Keratinocyte (primary cell): ENCODE measurements at regions not wholly inside any gene's neighbourhood (a gene's known extent, or its start where the extent isn't known, plus 50 kb on each side); places are given as distances from the start of the nearest gene placed in this dataset.

ENCODE experiments used
- DNase-seq: peaks from one replicate; pipeline ENCODE4 v3.0.0-alpha.2; 2011; ENCODE audit warnings: low read depth, missing footprints, low spot score
- FAIRE-seq: peaks from 2 replicates; lab custom pipeline; 2011; peaks lifted over from hg19 to GRCh38; lab: Jason Lieb, UNC
- H2AFZ ChIP-seq: 2 replicates; pipeline ENCODE4 v1.6.0; 2012; ENCODE audit warnings: low read length, control low read depth, inconsistent platforms; ENCODE audit not compliant: control insufficient read depth
- H3K27ac ChIP-seq: 2 replicates; pipeline ENCODE4 v1.5.1; 2011; ENCODE audit warnings: low read length; ENCODE audit not compliant: control insufficient read depth, insufficient read depth
- H3K27me3 ChIP-seq: 3 replicates; pipeline ENCODE4 v1.6.0; 2011; ENCODE audit warnings: low read length; ENCODE audit not compliant: control insufficient read depth, insufficient read depth; ENCODE audit errors: extremely low read depth
- H3K36me3 ChIP-seq, 2 experiments: 2 replicates in 1 of 2; 3 replicates in 1 of 2; pipeline ENCODE4 v1.5.1; 2011; ENCODE audit warnings: low read length in 2 of 2, mild to moderate bottlenecking in 1 of 2; ENCODE audit not compliant: control insufficient read depth in 2 of 2, insufficient read depth in 2 of 2; ENCODE audit errors: extremely low read depth in 1 of 2
- H3K4me1 ChIP-seq: 3 replicates; pipeline ENCODE4 v1.5.1; 2011; ENCODE audit warnings: low read length; ENCODE audit not compliant: control insufficient read depth, insufficient read depth; ENCODE audit errors: extremely low read depth
- H3K4me2 ChIP-seq: 3 replicates; pipeline ENCODE4 v1.6.0; 2011; ENCODE audit warnings: low read depth, low read length; ENCODE audit not compliant: control insufficient read depth, insufficient read depth; ENCODE audit errors: extremely low read depth
- H3K4me3 ChIP-seq, 3 experiments: fragments of 200-600 bp in 1 of 3; sonication (generic) in 1 of 3; 2 replicates in 2 of 3; 3 replicates in 1 of 3; pipeline ENCODE4 v1.5.1; 2011 to 2016; ENCODE audit warnings: low read length in 3 of 3, mild to moderate bottlenecking in 3 of 3, control low read depth in 2 of 3, inconsistent platforms in 1 of 3, low read depth in 1 of 3, mixed read lengths in 1 of 3, mixed run types in 1 of 3, moderate library complexity in 1 of 3; ENCODE audit not compliant: control insufficient read depth in 2 of 3, insufficient read depth in 2 of 3; ENCODE audit errors: extremely low read depth in 1 of 3
- H3K79me2 ChIP-seq: 2 replicates; pipeline ENCODE4 v1.6.0; 2012; ENCODE audit warnings: low read length; ENCODE audit not compliant: control insufficient read depth, insufficient read depth
- H3K9ac ChIP-seq: 3 replicates; pipeline ENCODE4 v1.6.0; 2011; ENCODE audit warnings: low read length; ENCODE audit not compliant: control insufficient read depth, insufficient read depth; ENCODE audit errors: extremely low read depth
- H3K9me1 ChIP-seq: 3 replicates; pipeline ENCODE4 v1.6.0; 2011; ENCODE audit warnings: low read length; ENCODE audit not compliant: control insufficient read depth, insufficient read depth; ENCODE audit errors: extremely low read depth
- H3K9me3 ChIP-seq: 2 replicates; pipeline ENCODE4 v1.5.1; 2012; ENCODE audit warnings: low read depth, low read length; ENCODE audit not compliant: control insufficient read depth
- H4K20me1 ChIP-seq: 3 replicates; pipeline ENCODE4 v1.6.0; 2011; ENCODE audit warnings: low read length; ENCODE audit not compliant: control insufficient read depth, insufficient read depth; ENCODE audit errors: extremely low read depth
- CTCF ChIP-seq, 3 experiments: IDR thresholded peaks in 1 of 3; conservative IDR thresholded peaks in 1 of 3; optimal IDR thresholded peaks in 1 of 3; 2 replicates in 2 of 3; 3 replicates in 1 of 3; pipeline versions ENCODE3 to v1.5.1; 2011; ENCODE audit warnings: low read length in 3 of 3, mild to moderate bottlenecking in 3 of 3, moderate library complexity in 2 of 3, control low read depth in 1 of 3, inconsistent platforms in 1 of 3; ENCODE audit not compliant: insufficient read depth in 2 of 3; ENCODE audit errors: extremely low read depth in 1 of 3
- EZH2 ChIP-seq: IDR thresholded peaks from one replicate; pipeline ENCODE4 v1.6.1; 2012; ENCODE audit warnings: inconsistent platforms, mild to moderate bottlenecking, low read length, moderate library complexity
- dilution Hi-C: fragments of 300-500 bp; cut with MboI; formaldehyde crosslinking; loops from one replicate; pipeline ENCODE4 v1.7.0; 2020; ENCODE audit warnings: low sequenced_read_pairs; ENCODE audit not compliant: extremely low pct_ligation_motif_present

- no peak for DNase-seq
- no peak for FAIRE-seq
- Histone ChIP-seq H3K79me2 (no peaks in the 10 kb centered on the region), H3K4me2 (no peak overlapping the region), H3K27me3 (no peaks in the 10 kb centered on the region), H3K9me1 (no peaks in the 10 kb centered on the region), H2AFZ (no peak overlapping the region), H3K27ac (no peak overlapping the region), H3K4me3 (no peak overlapping the region), H4K20me1 (no peaks in the 10 kb centered on the region), H3K4me1 (no peaks in the 10 kb centered on the region), H3K36me3 (no peaks in the 10 kb centered on the region), H3K9ac (no peak overlapping the region), H3K9me3 (no peaks in the 10 kb centered on the region)
- dilution Hi-C loops, result no loop called here
- TF ChIP-seq CTCF (optimal IDR thresholded peaks at IDR 0.05 in 1 of 3, IDR thresholded peaks at IDR 0.05 in 1 of 3, conservative IDR thresholded peaks at IDR 0.05 in 1 of 3; ENCODE audit: extremely low read depth in 1 of 3, insufficient read depth in 2 of 3, low read length in 3 of 3), result no peak
- no peak for TF ChIP-seq EZH2
These were observed 400.5 kb upstream of the CCL2 start for GRCh38 chr17:33854596-33854995.

GRCh38 chr17:33858121-33858520 is 397.0 kb upstream of the CCL2 start:
- DNase-seq, result no peak
- H3K4me1 ChIP-seq, result no peaks in the 10 kb centered on the region
- no peaks in the 10 kb centered on the region for H3K9me1 ChIP-seq
- H2AFZ ChIP-seq, result no peak overlapping the region
- no peak for FAIRE-seq
- no peak overlapping the region for H3K9ac ChIP-seq
- H3K4me2 ChIP-seq, result no peak overlapping the region
- no peaks in the 10 kb centered on the region for H3K79me2 ChIP-seq
- dilution Hi-C loops, result no loop called here
- H3K27me3 ChIP-seq, result no peaks in the 10 kb centered on the region
- no peaks in the 10 kb centered on the region for H4K20me1 ChIP-seq
- H3K9me3 ChIP-seq, result no peaks in the 10 kb centered on the region
- no peak overlapping the region for H3K4me3 ChIP-seq
- TF ChIP-seq EZH2 (no peak), CTCF (optimal IDR thresholded peaks at IDR 0.05 in 1 of 3, IDR thresholded peaks at IDR 0.05 in 1 of 3, conservative IDR thresholded peaks at IDR 0.05 in 1 of 3; ENCODE audit: extremely low read depth in 1 of 3, insufficient read depth in 2 of 3, low read length in 3 of 3) (no peak)
- H3K36me3 ChIP-seq, result no peaks in the 10 kb centered on the region
- no peak overlapping the region for H3K27ac ChIP-seq
